ENCODE measurements at regions not wholly inside any gene's neighbourhood (a gene's known extent, or its start where the extent isn't known, plus 50 kb on each side); places are given as distances from the start of the nearest gene placed in this dataset.

DNA sequence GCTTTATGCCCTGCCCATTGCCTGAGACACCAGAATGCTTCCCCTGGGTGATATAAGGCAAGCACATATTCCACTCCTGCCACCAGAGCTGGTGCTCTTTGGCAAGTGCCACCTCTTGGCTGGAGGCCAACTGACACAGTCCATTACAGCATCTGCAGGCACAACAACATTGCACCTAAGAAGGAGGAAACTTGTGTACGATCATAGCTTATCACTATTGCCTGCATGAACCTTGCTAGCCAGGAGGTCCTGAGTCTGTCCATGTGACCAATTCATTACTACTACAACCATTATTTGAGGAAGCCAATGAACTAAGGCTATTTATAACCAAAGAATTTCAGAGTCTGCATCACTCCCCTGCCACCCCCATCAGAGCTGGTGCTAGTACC lies 119.8 kb upstream of the SCAF11 start:
- H3K36me3 ChIP-seq: no peaks in the 10 kb centered on the region
- H3K4me3 ChIP-seq: no peak overlapping the region
- no peak for DNase-seq (ENCODE audit: extremely low spot score)
- 70% methylated on average over 1 of the region's 1 CpG for WGBS
- H3K27ac ChIP-seq (replicated peaks in 1 of 4): no peak overlapping the region
- intact Hi-C loops (cut with DNase I): loop anchor here (10.0 kb wide), 1 partner anchor 825 kb away; no protein-coding TSS in a partner anchor
- no peaks in the 10 kb centered on the region for H3K27me3 ChIP-seq
- no peak for TF ChIP-seq POLR2A (IDR thresholded peaks at IDR 0.05; ENCODE audit: low read depth)
- TF ChIP-seq, protein P1, sequence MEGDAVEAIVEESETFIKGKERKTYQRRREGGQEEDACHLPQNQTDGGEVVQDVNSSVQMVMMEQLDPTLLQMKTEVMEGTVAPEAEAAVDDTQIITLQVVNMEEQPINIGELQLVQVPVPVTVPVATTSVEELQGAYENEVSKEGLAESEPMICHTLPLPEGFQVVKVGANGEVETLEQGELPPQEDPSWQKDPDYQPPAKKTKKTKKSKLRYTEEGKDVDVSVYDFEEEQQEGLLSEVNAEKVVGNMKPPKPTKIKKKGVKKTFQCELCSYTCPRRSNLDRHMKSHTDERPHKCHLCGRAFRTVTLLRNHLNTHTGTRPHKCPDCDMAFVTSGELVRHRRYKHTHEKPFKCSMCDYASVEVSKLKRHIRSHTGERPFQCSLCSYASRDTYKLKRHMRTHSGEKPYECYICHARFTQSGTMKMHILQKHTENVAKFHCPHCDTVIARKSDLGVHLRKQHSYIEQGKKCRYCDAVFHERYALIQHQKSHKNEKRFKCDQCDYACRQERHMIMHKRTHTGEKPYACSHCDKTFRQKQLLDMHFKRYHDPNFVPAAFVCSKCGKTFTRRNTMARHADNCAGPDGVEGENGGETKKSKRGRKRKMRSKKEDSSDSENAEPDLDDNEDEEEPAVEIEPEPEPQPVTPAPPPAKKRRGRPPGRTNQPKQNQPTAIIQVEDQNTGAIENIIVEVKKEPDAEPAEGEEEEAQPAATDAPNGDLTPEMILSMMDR (IDR thresholded peaks at IDR 0.05): no peak
- no peak for TF ChIP-seq EP300 (IDR thresholded peaks at IDR 0.05)
- TF ChIP-seq POLR2AphosphoS5 (IDR thresholded peaks at IDR 0.05): no peak
- no peaks in the 10 kb centered on the region for H3K4me1 ChIP-seq
- H3K9me3 ChIP-seq: peaks cover 0 to 5% (median 0%) of the 10 kb centered on the region in 4 donors

DNA sequence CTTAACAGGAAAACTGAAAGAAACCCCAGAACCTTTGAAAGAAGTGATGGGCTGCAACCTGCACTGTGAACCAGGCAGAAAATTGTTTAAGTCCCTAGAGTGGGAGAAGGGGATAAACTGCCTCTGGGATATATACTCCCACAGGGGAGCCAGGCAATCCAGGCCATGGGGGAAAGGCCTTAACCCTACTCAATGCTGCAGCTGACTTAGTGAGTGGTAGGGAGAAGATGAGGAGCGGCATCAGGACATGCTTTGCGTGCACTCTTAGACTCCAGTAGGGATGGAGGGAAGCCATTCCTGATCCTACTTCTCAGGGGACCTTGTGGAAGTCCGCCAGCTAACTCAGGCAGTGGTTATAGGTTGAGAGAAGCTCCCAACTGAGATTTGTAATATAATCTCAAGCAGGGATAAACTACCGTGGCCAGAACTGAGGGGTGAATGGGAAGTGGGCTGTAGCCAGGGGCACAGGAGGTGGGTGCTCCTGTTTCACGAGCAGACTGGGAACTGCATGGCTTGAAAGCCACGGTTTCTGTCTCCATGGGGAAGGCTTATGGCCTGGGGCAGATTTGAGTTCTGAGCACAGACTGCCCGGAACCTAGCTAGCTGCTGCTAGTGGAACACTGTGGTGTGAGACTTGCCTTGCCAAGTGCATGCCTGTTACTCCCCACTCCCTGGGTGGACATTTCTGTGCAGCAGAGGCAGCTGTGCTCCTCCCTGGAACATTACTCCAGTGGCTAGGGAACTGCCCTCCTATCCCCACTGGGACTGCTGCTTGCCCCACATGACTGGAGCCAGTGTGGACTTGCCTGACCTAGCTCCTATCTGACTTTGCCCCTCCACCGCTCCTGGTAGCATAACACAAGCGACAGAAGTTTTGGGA lies 119.2 kb upstream of the SCAF11 start:
- peaks cover 0 to 5% (median 0%) of the 10 kb centered on the region in 4 donors for H3K9me3 ChIP-seq
- 82% methylated on average over 9 of the region's 9 CpGs for WGBS
- no peak overlapping the region for H3K27ac ChIP-seq (replicated peaks in 1 of 4)
- DNase-seq (ENCODE audit: extremely low spot score): no peak
- no peaks in the 10 kb centered on the region for H3K36me3 ChIP-seq
- TF ChIP-seq POLR2A (IDR thresholded peaks at IDR 0.05; ENCODE audit: low read depth) (no peak), EP300 (IDR thresholded peaks at IDR 0.05) (no peak), POLR2AphosphoS5 (IDR thresholded peaks at IDR 0.05) (no peak)
- TF ChIP-seq, protein P1 (IDR thresholded peaks at IDR 0.05): no peak
- intact Hi-C loops (cut with DNase I): loop anchor here (10.0 kb wide), 1 partner anchor 825 kb away; no protein-coding TSS in a partner anchor
- H3K27me3 ChIP-seq: no peaks in the 10 kb centered on the region
- no peaks in the 10 kb centered on the region for H3K4me1 ChIP-seq
- H3K4me3 ChIP-seq: no peak overlapping the region

DNA sequence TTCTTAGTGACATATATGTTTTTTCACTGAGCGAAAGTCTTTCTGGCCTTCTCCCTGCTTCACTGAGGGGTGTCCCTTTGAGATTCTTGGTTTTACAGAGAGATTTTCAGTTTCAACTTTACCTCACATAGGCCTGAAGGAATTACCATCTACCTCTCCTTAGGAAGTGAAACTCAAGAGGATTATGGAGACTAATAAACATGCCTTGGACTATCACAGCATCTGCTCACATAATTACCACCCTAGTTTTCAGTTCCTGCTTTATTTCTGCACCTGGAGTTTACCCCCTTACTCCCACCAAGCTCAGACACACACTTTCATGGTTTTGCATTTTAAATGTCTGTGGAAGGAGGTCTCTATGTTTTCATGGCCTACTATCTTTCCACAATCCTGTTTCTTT lies 118.3 kb upstream of the SCAF11 start:
- Histone ChIP-seq H3K9me3 (peaks cover 0 to 5% (median 0%) of the 10 kb centered on the region in 4 donors), H3K27me3 (no peaks in the 10 kb centered on the region)
- TF ChIP-seq POLR2A (IDR thresholded peaks at IDR 0.05; ENCODE audit: low read depth) (no peak), EP300 (IDR thresholded peaks at IDR 0.05) (no peak), POLR2AphosphoS5 (IDR thresholded peaks at IDR 0.05) (no peak)
- TF ChIP-seq, protein P1 (IDR thresholded peaks at IDR 0.05): no peak

DNA sequence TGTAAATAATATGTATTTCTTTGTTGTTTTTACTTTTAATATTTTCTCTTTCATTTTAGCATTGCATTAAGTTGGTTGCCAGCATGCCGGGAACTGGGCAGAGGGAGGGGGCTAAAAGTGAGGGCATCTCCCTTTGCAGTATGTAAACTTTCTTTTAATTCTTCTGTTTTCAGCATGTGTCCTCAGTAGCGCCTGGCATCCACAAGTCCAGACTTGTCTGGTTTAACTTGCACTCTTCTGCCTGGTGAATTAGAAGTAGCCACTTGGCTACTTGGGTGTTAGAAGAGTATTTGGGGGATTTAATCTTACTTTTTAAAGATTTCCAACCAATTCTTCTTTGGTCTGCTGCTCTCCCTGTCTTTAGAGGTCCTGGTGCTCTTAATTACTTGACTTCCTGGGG lies 117.2 kb upstream of the SCAF11 start:
- TF ChIP-seq EP300 (IDR thresholded peaks at IDR 0.05) (no peak), POLR2A (IDR thresholded peaks at IDR 0.05; ENCODE audit: low read depth) (no peak), POLR2AphosphoS5 (IDR thresholded peaks at IDR 0.05) (no peak)
- TF ChIP-seq, protein P1 (IDR thresholded peaks at IDR 0.05): no peak
- no peaks in the 10 kb centered on the region for H3K4me1 ChIP-seq
- H3K36me3 ChIP-seq: no peaks in the 10 kb centered on the region
- H3K27ac ChIP-seq (replicated peaks in 1 of 4): no peak overlapping the region
- peaks cover 0 to 5% (median 0%) of the 10 kb centered on the region in 4 donors for H3K9me3 ChIP-seq
- intact Hi-C loops (cut with DNase I): no loop called here
- H3K4me3 ChIP-seq: no peak overlapping the region
- DNase-seq (ENCODE audit: extremely low spot score): no peak
- WGBS: 87% methylated on average over 2 of the region's 2 CpGs
- no peaks in the 10 kb centered on the region for H3K27me3 ChIP-seq

More for the DNA sequence above, 118.3 kb upstream of the SCAF11 start:
- 100% methylated on average over 1 of the region's 1 CpG for WGBS
- Histone ChIP-seq H3K4me1 (no peaks in the 10 kb centered on the region), H3K36me3 (no peaks in the 10 kb centered on the region), H3K4me3 (no peak overlapping the region), H3K27ac (replicated peaks in 1 of 4) (no peak overlapping the region)
- intact Hi-C loops (cut with DNase I): no loop called here
- no peak for DNase-seq (ENCODE audit: extremely low spot score)

Measured in esophagus muscularis mucosa (tissue), 4 donors.